Skin of body (tissue), 1 donor: ENCODE measurements at regions not wholly inside any gene's neighbourhood (a gene's known extent, or its start where the extent isn't known, plus 50 kb on each side); places are given as distances from the start of the nearest gene placed in this dataset.
"Not testable (repeated sequence)": the region's sequence is repeated elsewhere in the genome, so short reads cannot be mapped to it uniquely, and the experiment has no call there.

Source experiments
- DNase-seq: peaks from one replicate; lab custom pipeline; 2025; lab: John Stamatoyannopoulos, UW

- no peak for DNase-seq
These were observed 232.4 kb upstream of the RBMS1 start for GRCh38 chr2:160726046-160726445.

- no peak for DNase-seq
These were observed 236.8 kb upstream of the RBMS1 start for GRCh38 chr2:160730296-160730995.

GRCh38 chr2:160731415-160731814 lies 237.8 kb upstream of the RBMS1 start:
- DNase-seq: no peak

DNA sequence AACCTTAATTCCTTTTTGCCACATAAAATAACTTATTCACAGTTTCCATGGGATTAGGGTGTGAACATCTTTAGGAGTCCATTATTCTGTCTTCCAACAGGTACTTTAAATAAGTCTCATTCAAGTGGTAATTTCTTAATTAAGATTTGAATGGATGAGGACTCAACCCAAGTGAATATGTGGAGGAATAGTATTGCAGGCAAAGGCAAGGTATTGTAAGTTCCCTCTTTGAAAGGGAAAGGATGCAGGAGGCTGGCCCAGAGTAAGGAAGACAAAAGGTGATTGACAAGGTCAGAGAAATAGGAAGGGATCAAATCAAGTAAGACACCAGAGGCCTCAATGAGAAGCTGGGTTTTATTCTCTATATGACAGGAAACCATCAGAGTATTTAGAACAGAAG lies 238.2 kb upstream of the RBMS1 start:
- DNase-seq: no peak

GRCh38 chr2:160735696-160736095 lies 242.1 kb upstream of the RBMS1 start:
- DNase-seq: no peak

DNA sequence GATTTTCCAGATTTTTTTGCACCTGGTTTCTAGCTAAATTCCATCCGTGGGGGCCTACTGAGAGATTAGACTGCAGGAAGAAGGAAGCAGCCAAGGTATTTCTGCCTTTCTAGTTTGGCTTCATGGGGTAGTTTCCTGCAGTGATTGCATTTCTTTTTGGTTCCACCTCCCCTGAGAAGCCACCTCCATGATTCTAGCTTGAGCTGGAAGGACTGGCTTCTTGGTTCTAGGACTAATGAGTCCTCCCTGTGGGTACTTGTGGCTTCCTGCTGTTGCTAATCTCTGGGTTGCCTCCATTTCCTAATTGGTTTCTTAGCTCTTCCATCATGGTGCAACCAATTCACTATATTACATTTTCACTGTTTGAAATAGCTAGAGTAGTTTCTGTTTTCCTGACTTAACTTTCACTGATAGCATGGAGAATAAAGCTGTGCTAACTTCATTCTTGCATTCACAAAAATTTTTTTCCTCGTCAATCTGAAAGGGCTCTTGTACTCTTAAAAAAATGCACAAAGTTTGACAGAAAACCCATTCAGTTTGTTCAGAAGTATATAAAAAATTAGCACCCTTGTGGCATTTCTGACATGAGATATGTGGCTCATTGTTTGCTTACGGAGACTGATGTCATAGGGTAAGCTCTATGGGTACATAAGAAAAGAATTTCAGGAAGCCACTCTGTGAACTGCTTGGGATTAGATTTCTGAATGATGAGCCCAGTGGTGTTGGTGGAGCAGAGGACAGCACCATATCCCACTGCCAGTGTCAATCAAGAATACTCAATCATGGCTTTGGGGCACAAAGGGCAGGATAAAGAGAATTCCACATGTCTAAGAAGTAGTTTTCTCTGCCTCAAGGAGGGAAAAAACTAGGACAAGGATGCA lies 242.8 kb upstream of the RBMS1 start:
- no peak for DNase-seq

DNA sequence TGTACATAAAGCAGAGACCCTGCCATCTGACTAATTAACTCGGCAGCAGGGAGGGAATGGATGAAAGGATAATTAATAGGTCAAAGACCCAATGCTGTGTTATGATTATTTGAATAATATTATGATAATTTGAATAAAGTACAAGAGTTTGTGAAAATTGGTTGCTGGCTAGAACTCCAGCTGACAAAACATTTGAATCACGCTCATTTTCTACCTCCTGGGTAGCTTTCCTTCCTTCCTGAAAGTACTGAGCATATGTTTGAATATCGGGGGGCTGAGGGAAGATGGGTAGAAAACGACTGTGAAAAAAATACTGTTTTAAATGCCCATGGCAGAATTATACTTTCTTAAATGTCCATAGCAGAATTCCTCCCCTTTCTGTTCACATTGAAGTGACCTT lies 243.6 kb upstream of the RBMS1 start:
- DNase-seq: no peak

GRCh38 chr2:160741271-160741670 lies 247.7 kb upstream of the RBMS1 start:
- no peak for DNase-seq

GRCh38 chr2:160741815-160742214 lies 248.2 kb upstream of the RBMS1 start:
- no peak for DNase-seq

DNA sequence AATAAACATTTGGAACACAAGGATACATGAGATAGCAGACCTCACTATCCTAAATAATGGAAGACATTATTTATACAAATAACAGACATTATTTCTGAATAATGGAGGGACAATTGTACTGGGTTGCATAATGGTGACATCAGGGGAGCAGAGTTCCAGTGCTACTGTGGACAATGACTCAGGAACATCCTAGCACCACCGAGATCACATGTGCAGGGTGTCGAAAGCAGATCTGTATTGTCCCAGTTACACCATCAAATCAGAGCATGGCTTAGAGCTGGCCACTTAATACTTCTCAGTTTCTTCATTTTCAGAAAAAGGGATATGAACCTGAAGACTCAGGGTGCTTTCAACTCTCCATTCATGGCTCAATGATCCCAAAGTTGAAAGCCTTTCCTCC lies 249.1 kb upstream of the RBMS1 start:
- DNase-seq: no peak

GRCh38 chr2:160747501-160748170 lies 254.0 kb upstream of the RBMS1 start:
- no peak for DNase-seq

GRCh38 chr2:160751021-160751420 lies 257.4 kb upstream of the RBMS1 start:
- no peak for DNase-seq

DNA sequence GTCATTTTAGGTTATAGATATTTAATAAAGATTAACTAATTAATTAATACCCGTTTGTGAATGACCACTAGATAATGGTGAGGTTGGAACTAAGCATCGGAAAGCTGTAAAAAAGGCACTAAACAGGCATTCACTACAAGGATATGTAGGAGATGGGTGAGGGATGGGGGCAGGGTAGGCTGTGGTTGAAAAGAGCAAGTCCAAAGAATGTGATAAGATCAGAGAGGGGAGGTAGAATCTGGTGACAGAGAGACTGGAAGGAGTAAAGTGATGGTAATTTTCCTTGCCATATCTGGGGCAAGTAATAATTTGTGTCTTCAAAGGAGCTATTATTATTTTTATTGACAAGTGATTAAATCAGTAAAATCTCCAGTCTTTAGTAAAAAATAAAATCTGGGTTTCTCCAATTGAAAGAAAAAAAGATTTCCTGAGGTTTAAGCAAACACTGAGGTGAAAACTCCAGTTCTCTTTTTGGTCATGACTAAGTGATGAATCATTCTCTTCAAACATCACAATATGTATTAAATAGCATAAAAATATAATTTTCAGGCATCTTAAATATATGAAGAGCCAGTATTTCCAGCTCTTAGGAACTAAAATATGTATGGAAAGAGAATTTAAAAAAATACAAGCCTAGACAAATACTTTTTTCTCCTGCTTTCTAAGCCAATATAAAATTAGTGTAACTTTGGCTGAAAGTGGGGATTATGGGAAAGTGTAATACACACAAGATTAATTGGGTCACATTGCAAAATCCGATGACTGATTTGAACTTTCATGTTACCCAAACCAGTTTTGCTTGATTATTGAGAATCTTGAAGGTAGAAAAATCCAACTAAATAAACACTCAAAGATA lies 259.1 kb upstream of the RBMS1 start:
- DNase-seq: no peak

DNA sequence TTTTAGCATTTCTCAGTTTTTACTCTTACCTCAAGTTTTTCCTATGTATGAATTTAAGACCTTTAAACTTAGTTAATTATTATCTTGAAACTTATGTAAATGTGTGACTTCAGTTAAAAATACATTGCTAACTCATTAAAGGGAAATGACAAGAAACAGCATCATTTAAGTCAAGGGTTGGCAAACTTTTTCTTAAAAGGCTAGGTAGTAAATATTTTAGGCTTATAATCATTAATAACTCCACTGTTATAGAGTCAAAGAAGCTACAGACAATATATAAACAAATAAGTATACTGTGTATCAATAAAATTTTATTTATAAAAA lies 259.7 kb upstream of the RBMS1 start:
- no peak for DNase-seq

- no peak for DNase-seq
These were observed 260.4 kb upstream of the RBMS1 start for GRCh38 chr2:160753960-160754359.

GRCh38 chr2:160756481-160756880 lies 262.9 kb upstream of the RBMS1 start:
- no peak for DNase-seq

- DNase-seq: not testable (repeated sequence)
These were observed 269.0 kb upstream of the RBMS1 start for GRCh38 chr2:160762493-160763128.

GRCh38 chr2:160783474-160783873 lies 289.9 kb upstream of the RBMS1 start:
- DNase-seq: no peak

- no peak for DNase-seq
These were observed 290.4 kb upstream of the RBMS1 start for GRCh38 chr2:160784034-160784433.

DNA sequence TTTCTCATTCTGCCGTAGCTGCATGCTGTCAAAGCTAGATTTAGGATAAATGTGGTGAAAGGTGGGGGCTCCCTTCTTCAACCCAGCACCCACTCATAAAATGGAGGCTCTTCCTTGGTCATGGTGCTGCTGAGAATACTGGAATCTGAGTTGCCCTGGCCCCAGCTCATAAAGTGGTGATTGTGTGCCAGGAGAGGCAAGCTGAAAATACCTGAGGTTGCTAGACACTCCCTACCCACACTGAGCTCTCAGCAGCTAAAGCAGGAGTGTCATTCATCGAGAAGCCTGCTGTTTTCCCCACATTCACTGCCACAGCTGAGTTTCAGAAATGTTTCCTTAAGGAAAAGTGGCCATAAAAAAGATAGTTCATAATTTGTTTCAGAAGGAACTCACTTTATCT lies 297.1 kb upstream of the RBMS1 start:
- DNase-seq: no peak

DNA sequence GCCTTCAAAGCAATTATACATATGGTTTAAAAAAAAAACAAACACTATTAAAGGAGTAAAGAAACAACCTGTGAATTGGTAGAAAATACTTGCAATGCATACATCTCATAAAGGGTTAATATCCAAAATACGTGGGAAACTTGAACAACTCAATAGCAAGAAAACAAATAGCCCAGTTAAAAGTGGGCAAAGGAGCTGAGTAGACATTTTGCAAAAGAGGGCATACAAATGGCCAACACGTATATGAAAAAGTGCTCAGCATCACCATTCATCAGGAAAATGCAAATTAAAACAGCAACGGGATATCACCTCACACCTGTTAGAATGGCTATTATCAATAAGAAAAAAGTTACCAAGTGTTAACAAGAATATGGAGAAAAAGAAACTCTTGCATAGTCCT lies 298.3 kb upstream of the RBMS1 start:
- DNase-seq: no peak
